KMS-11 (cell line): ENCODE measurements at regions not wholly inside any gene's neighbourhood (a gene's known extent, or its start where the extent isn't known, plus 50 kb on each side); places are given as distances from the start of the nearest gene placed in this dataset.

Source experiments
- H2AFZ ChIP-seq: fragments of 200-600 bp; sonication (generic); 2 replicates; pipeline ENCODE4 v1.6.1; 2016; ENCODE audit warnings: antibody characterized with exemption, mixed run types, low read depth
- H3K27ac ChIP-seq: fragments of 200-600 bp; sonication (generic); 2 replicates; pipeline ENCODE4 v1.6.1; 2016; ENCODE audit warnings: mild to moderate bottlenecking, mixed run types
- H3K27me3 ChIP-seq: fragments of 200-600 bp; sonication (generic); 2 replicates; pipeline ENCODE4 v1.6.1; 2017; ENCODE audit warnings: mild to moderate bottlenecking, low read depth, mixed run types, moderate library complexity; ENCODE audit not compliant: insufficient read depth
- H3K36me3 ChIP-seq: fragments of 200-600 bp; sonication (generic); 2 replicates; pipeline ENCODE4 v1.6.1; 2017; ENCODE audit warnings: mild to moderate bottlenecking, mixed run types; ENCODE audit not compliant: insufficient read depth
- H3K4me1 ChIP-seq: fragments of 200-600 bp; sonication (generic); 2 replicates; pipeline ENCODE4 v1.6.1; 2016; ENCODE audit warnings: mild to moderate bottlenecking, low read depth, mixed run types; ENCODE audit not compliant: poor library complexity, severe bottlenecking
- H3K4me2 ChIP-seq: fragments of 200-600 bp; sonication (generic); 2 replicates; pipeline ENCODE4 v1.7.0; 2016; ENCODE audit warnings: mild to moderate bottlenecking, mixed run types
- H3K4me3 ChIP-seq: fragments of 200-600 bp; sonication (generic); IDR thresholded peaks from 2 replicates; pipeline ENCODE4 v1.6.1; 2017; ENCODE audit warnings: low read depth, low read length, mixed read lengths; ENCODE audit not compliant: insufficient read depth
- H3K79me2 ChIP-seq: fragments of 200-600 bp; sonication (generic); 2 replicates; pipeline ENCODE4 v1.6.1; 2016; ENCODE audit warnings: low read depth, mixed run types; ENCODE audit not compliant: insufficient read depth
- H3K9ac ChIP-seq: fragments of 200-600 bp; sonication (generic); 2 replicates; pipeline ENCODE4 v1.6.1; 2016; ENCODE audit warnings: mild to moderate bottlenecking, mixed run types
- H4K20me1 ChIP-seq: fragments of 200-600 bp; sonication (generic); 2 replicates; pipeline ENCODE4 v1.6.1; 2016; ENCODE audit warnings: mild to moderate bottlenecking, mixed run types; ENCODE audit not compliant: insufficient read depth
- TF ChIP-seq, protein P1 (sequence below): fragments of 200-600 bp; sonication (generic); conservative IDR thresholded peaks from 2 replicates; pipeline ENCODE4 v1.6.1; 2017; ENCODE audit warnings: low read depth, mild to moderate bottlenecking, antibody characterized with exemption, low read length, moderate library complexity, mixed read lengths

DNA sequence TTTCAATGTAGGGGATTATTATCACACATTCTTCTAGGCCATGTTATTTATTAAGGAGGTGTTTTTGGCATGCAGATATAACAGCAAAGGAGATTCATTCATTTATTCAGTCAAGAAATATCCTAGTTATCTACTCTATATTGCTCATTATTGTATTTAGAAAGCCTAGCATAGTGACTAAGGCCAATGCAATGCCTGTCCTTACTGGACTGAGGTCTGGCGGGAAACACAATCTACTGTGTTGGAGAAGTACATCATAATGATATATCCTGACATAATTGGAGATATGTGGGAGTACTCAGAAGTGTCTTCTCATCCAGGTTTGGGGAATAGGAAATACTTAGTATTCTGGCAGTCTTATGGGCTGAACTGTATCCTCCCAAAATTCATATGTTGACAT, 421.5 kb upstream of the USP24 start:
- H3K4me3 ChIP-seq: no peak overlapping the region
- no peak overlapping the region for H3K9ac ChIP-seq
- TF ChIP-seq, protein P1, sequence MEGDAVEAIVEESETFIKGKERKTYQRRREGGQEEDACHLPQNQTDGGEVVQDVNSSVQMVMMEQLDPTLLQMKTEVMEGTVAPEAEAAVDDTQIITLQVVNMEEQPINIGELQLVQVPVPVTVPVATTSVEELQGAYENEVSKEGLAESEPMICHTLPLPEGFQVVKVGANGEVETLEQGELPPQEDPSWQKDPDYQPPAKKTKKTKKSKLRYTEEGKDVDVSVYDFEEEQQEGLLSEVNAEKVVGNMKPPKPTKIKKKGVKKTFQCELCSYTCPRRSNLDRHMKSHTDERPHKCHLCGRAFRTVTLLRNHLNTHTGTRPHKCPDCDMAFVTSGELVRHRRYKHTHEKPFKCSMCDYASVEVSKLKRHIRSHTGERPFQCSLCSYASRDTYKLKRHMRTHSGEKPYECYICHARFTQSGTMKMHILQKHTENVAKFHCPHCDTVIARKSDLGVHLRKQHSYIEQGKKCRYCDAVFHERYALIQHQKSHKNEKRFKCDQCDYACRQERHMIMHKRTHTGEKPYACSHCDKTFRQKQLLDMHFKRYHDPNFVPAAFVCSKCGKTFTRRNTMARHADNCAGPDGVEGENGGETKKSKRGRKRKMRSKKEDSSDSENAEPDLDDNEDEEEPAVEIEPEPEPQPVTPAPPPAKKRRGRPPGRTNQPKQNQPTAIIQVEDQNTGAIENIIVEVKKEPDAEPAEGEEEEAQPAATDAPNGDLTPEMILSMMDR: no peak
- H3K79me2 ChIP-seq: no peaks in the 10 kb centered on the region
- no peaks in the 10 kb centered on the region for H3K4me1 ChIP-seq
- H3K27me3 ChIP-seq: no peaks in the 10 kb centered on the region
- H3K36me3 ChIP-seq: no peaks in the 10 kb centered on the region
- H4K20me1 ChIP-seq: no peaks in the 10 kb centered on the region
- no peak overlapping the region for H3K27ac ChIP-seq
- H3K4me2 ChIP-seq: no peak overlapping the region
- no peak overlapping the region for H2AFZ ChIP-seq

DNA sequence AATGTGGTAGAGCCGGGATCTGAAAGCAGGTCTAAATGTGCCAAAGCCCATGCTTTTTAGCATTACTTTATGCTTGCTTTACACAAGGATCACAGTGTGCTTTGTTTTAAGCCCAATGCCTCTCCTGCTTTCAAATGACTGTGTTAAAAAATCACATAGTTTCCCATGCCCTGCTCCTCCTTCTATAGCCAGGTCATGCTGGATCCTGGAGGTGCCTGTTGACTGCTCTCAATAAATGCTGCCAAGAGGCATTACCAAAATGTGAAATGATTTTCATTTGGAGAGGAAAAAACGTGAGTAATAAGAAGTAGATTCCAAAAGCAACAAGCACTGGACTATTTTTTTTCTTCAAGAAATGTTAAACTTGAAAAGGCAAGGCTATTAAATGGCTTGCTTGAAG, 420.7 kb upstream of the USP24 start:
- H4K20me1 ChIP-seq: no peaks in the 10 kb centered on the region
- no peak overlapping the region for H3K4me3 ChIP-seq
- no peak overlapping the region for H3K9ac ChIP-seq
- no peak overlapping the region for H3K4me2 ChIP-seq
- no peaks in the 10 kb centered on the region for H3K4me1 ChIP-seq
- no peaks in the 10 kb centered on the region for H3K27me3 ChIP-seq
- H3K79me2 ChIP-seq: no peaks in the 10 kb centered on the region
- no peak overlapping the region for H2AFZ ChIP-seq
- no peaks in the 10 kb centered on the region for H3K36me3 ChIP-seq
- TF ChIP-seq, protein P1: no peak
- H3K27ac ChIP-seq: no peak overlapping the region

DNA sequence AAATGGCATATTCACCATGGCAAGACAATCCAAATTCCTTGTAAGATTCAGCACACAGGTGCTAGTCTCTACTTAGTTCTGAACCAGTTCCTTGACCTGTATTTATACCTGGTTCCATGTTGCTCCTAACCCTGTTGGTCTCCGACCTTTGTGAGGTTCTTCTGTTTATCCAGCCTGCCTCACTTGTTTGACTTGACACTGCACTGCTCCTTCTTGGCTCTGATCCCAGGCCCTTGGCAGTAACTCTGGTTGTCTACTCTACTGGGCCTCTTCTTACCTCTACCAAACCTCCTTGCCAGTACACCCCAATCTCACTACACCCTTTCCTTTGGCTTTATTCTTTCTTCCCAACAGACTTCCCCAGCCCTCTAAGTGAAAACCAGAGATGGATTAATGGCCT, 419.4 kb upstream of the USP24 start:
- Histone ChIP-seq H4K20me1 (no peaks in the 10 kb centered on the region), H3K4me2 (no peak overlapping the region), H3K27me3 (no peaks in the 10 kb centered on the region), H3K4me1 (no peaks in the 10 kb centered on the region), H3K79me2 (no peaks in the 10 kb centered on the region), H3K9ac (no peak overlapping the region), H3K27ac (no peak overlapping the region), H3K36me3 (no peaks in the 10 kb centered on the region), H3K4me3 (no peak overlapping the region), H2AFZ (no peak overlapping the region)
- TF ChIP-seq, protein P1: no peak

DNA sequence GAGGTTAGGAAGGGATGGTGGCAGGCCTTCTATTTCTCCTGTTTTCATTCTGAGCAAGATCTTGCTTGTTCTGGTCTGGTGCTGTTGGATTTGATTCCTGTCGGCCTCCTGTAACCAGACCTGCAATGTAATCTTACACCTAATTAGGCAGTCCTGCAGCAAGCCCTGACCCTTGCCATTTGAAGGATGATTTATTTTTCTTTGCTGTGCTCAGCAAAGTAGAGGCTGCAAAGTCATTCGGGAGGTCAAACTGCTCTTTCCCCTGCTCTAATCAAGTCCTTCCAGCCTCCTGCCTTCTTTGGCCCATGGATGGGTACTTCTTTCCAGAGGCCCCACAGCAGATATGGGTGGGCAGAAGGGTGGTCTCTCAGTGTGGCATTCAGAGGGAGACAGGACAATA, 417.7 kb upstream of the USP24 start:
- TF ChIP-seq, protein P1: no peak
- Histone ChIP-seq H3K79me2 (no peaks in the 10 kb centered on the region), H3K4me2 (no peak overlapping the region), H3K9ac (no peak overlapping the region), H3K27ac (no peak overlapping the region), H3K36me3 (no peaks in the 10 kb centered on the region), H2AFZ (no peak overlapping the region), H3K27me3 (no peaks in the 10 kb centered on the region), H3K4me3 (no peak overlapping the region), H3K4me1 (no peaks in the 10 kb centered on the region), H4K20me1 (no peaks in the 10 kb centered on the region)

DNA sequence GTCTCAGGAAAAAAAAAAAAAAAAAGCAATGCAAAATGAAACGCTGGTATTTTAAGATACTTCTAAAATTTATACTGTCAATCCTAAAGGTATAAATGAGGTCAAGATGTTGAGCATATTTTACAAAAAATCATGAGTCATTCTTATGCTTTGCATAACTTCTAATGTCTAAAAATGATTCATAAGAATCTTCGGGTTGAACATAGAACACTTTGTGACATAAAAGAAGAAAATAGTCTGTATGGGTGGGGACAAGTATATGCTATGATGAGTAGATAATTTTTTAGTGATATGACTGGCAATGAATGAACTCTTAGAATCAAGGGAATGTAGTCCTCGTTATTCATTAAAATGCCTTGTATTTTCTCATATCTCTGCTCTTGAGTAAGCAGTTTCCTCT, 416.9 kb upstream of the USP24 start:
- no peaks in the 10 kb centered on the region for H4K20me1 ChIP-seq
- H3K4me1 ChIP-seq: no peaks in the 10 kb centered on the region
- H3K4me2 ChIP-seq: no peak overlapping the region
- no peaks in the 10 kb centered on the region for H3K27me3 ChIP-seq
- no peak overlapping the region for H3K4me3 ChIP-seq
- H3K9ac ChIP-seq: no peak overlapping the region
- H3K27ac ChIP-seq: no peak overlapping the region
- H2AFZ ChIP-seq: no peak overlapping the region
- TF ChIP-seq, protein P1: no peak
- no peaks in the 10 kb centered on the region for H3K36me3 ChIP-seq
- H3K79me2 ChIP-seq: no peaks in the 10 kb centered on the region
